ENCODE measurements at regions not wholly inside any gene's neighbourhood (a gene's known extent, or its start where the extent isn't known, plus 50 kb on each side); places are given as distances from the start of the nearest gene placed in this dataset.

- DNase-seq: no peak
Observed at GRCh38 chr21:20611008-20611407, 387.2 kb upstream of the NCAM2 start.

GRCh38 chr21:20613654-20614053 lies 384.6 kb upstream of the NCAM2 start:
- no peak for DNase-seq

GRCh38 chr21:20617130-20617529 lies 381.1 kb upstream of the NCAM2 start:
- no peak for DNase-seq

GRCh38 chr21:20618878-20619277 lies 379.3 kb upstream of the NCAM2 start:
- DNase-seq: no peak

- no peak for DNase-seq
Observed at GRCh38 chr21:20627594-20627993, 370.6 kb upstream of the NCAM2 start.

GRCh38 chr21:20631633-20632032 lies 366.6 kb upstream of the NCAM2 start:
- DNase-seq: no peak

GRCh38 chr21:20639026-20639425 lies 359.2 kb upstream of the NCAM2 start:
- DNase-seq: no peak

- DNase-seq: no peak
Observed at GRCh38 chr21:20641241-20641640, 357.0 kb upstream of the NCAM2 start.

GRCh38 chr21:20642681-20643080 lies 355.5 kb upstream of the NCAM2 start:
- DNase-seq: no peak

- no peak for DNase-seq
Observed at GRCh38 chr21:20644552-20644951, 353.7 kb upstream of the NCAM2 start.

- no peak for DNase-seq
Observed at GRCh38 chr21:20645344-20645743, 352.9 kb upstream of the NCAM2 start.

GRCh38 chr21:20646431-20647165 lies 351.6 kb upstream of the NCAM2 start:
- no peak for DNase-seq

GRCh38 chr21:20647607-20648006 lies 350.6 kb upstream of the NCAM2 start:
- no peak for DNase-seq

GRCh38 chr21:20649231-20649630 lies 349.0 kb upstream of the NCAM2 start:
- DNase-seq: no peak

- DNase-seq: no peak
Observed at GRCh38 chr21:20652846-20653245, 345.4 kb upstream of the NCAM2 start.

GRCh38 chr21:20661246-20661645 lies 337.0 kb upstream of the NCAM2 start:
- no peak for DNase-seq

GRCh38 chr21:20661745-20662422 lies 336.3 kb upstream of the NCAM2 start:
- no peak for DNase-seq

- DNase-seq: no peak
Observed at GRCh38 chr21:20662514-20662913, 335.7 kb upstream of the NCAM2 start.

GRCh38 chr21:20667931-20668330 lies 330.3 kb upstream of the NCAM2 start:
- DNase-seq: no peak

- no peak for DNase-seq
Observed at GRCh38 chr21:20685475-20685874, 312.7 kb upstream of the NCAM2 start.

GRCh38 chr21:20698585-20698984 lies 299.6 kb upstream of the NCAM2 start:
- DNase-seq: no peak

- no peak for DNase-seq
Observed at GRCh38 chr21:20701235-20701634, 297.0 kb upstream of the NCAM2 start.

GRCh38 chr21:20703112-20703767 lies 295.0 kb upstream of the NCAM2 start:
- no peak for DNase-seq

- no peak for DNase-seq
Observed at GRCh38 chr21:20720623-20721022, 277.6 kb upstream of the NCAM2 start.
